Upper lobe of left lung (tissue), 6 donors: ENCODE measurements at regions not wholly inside any gene's neighbourhood (a gene's known extent, or its start where the extent isn't known, plus 50 kb on each side); places are given as distances from the start of the nearest gene placed in this dataset.

ENCODE experiments used
- ATAC-seq, 2 donors: fragments of 200-7000 bp; cut with Tn5 transposase; one replicate each; pipeline ENCODE4 v1.9.1; 2022; ENCODE audit warnings: mild to moderate bottlenecking in 2 of 2, moderate library complexity in 2 of 2; ENCODE audit not compliant: low FRiP score in 2 of 2
- DNase-seq, 2 donors: peaks; one replicate each; pipeline ENCODE4 v3.0.0-alpha.2; 2019 to 2020
- H3K27ac ChIP-seq, 4 donors: fragments of 200-600 bp; sonication (generic); one replicate each; pipeline ENCODE4 v1.5.1; 2016 to 2019
- H3K27me3 ChIP-seq, 4 donors: fragments of 200-600 bp; sonication (generic); one replicate each; pipeline ENCODE4 v1.5.1; 2017 to 2019
- H3K36me3 ChIP-seq, 4 donors: fragments of 200-600 bp; sonication (generic); one replicate each; pipeline ENCODE4 v1.5.1; 2016 to 2019
- H3K4me1 ChIP-seq, 4 donors: fragments of 200-600 bp; sonication (generic); one replicate each; pipeline ENCODE4 v1.5.1; 2018 to 2019
- H3K4me3 ChIP-seq, 4 donors: fragments of 200-600 bp; sonication (generic); one replicate each; pipeline ENCODE4 v1.5.1; 2017 to 2019; ENCODE audit warnings: mild to moderate bottlenecking in 2 of 4, moderate library complexity in 1 of 4
- H3K9me3 ChIP-seq, 4 donors: fragments of 200-600 bp; sonication (generic); one replicate each; pipeline ENCODE4 v1.5.1; 2018 to 2019
- EP300 ChIP-seq, 4 donors: sonication (generic); formaldehyde crosslinking; IDR thresholded peaks; one replicate each; pipeline ENCODE4 v1.5.1; 2017; ENCODE audit warnings: antibody characterized with exemption in 4 of 4, control low read depth in 2 of 4
- POLR2A ChIP-seq, 4 donors: fragments of 450-650 bp; IDR thresholded peaks; one replicate each; pipeline ENCODE4 v1.5.1; 2016 to 2017; ENCODE audit warnings: antibody characterized with exemption in 4 of 4, mild to moderate bottlenecking in 2 of 4
- POLR2AphosphoS5 ChIP-seq, 2 donors: sonication (generic); formaldehyde crosslinking; IDR thresholded peaks; one replicate each; pipeline ENCODE4 v1.5.1; 2017; ENCODE audit warnings: antibody characterized with exemption in 2 of 2
- WGBS, 2 donors: methylation state at CpG; one replicate each; pipeline ENCODE4 v1.1.5; 2017 to 2018; 5-methylcytosine and 5-hydroxymethylcytosine counted together
- TF ChIP-seq, protein P1 (sequence below), 6 experiments: fragments of 450-650 bp in 4 of 6; fragments of 200-600 bp in 2 of 6; sonication (generic) in 2 of 6; IDR thresholded peaks; one replicate each; pipeline ENCODE4 v1.5.1; 2016 to 2019; ENCODE audit warnings: antibody characterized with exemption in 6 of 6
- donor health status: DM: no; HTN: no; CAD: no; lungs with moderate emphysema.
- donor health status: DM: no; HTN: yes; CAD: no; lungs with severe emphysema.

DNA sequence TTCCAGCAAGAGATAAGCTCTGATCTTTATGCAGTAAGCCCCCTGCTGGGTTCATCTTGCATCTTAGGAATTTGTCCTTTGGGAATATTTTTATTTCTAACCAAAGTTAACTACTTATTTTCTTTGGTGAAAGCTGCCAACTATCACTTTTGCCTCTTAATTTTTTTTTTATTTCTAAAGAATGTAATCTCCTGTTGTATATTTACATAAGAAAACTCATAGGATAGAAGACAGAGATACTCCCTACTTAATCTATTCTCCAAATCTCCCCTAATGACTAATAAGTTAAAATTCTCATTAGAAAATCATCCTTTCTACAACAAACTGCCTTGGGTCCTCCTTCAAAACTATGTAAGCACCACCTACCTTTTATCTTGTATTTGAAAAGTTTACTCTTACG, 612.2 kb upstream of the SLC39A10 start:
- TF ChIP-seq, protein P1, sequence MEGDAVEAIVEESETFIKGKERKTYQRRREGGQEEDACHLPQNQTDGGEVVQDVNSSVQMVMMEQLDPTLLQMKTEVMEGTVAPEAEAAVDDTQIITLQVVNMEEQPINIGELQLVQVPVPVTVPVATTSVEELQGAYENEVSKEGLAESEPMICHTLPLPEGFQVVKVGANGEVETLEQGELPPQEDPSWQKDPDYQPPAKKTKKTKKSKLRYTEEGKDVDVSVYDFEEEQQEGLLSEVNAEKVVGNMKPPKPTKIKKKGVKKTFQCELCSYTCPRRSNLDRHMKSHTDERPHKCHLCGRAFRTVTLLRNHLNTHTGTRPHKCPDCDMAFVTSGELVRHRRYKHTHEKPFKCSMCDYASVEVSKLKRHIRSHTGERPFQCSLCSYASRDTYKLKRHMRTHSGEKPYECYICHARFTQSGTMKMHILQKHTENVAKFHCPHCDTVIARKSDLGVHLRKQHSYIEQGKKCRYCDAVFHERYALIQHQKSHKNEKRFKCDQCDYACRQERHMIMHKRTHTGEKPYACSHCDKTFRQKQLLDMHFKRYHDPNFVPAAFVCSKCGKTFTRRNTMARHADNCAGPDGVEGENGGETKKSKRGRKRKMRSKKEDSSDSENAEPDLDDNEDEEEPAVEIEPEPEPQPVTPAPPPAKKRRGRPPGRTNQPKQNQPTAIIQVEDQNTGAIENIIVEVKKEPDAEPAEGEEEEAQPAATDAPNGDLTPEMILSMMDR (IDR thresholded peaks at IDR 0.05), result no peak
- TF ChIP-seq POLR2AphosphoS5 (IDR thresholded peaks at IDR 0.05) (no peak), EP300 (IDR thresholded peaks at IDR 0.05) (no peak), POLR2A (IDR thresholded peaks at IDR 0.05) (no peak)
- H3K36me3 ChIP-seq, result no peaks in the 10 kb centered on the region
- no peak for DNase-seq
- ATAC-seq, result no peak
- WGBS, 2 donors, result 89 to 96% methylated on average over 1 of the region's 1 CpG
- no peak overlapping the region for H3K27ac ChIP-seq
- H3K4me3 ChIP-seq, result no peak overlapping the region
- no peaks in the 10 kb centered on the region for H3K27me3 ChIP-seq
- H3K9me3 ChIP-seq, result no peaks in the 10 kb centered on the region
- H3K4me1 ChIP-seq, result no peaks in the 10 kb centered on the region

DNA sequence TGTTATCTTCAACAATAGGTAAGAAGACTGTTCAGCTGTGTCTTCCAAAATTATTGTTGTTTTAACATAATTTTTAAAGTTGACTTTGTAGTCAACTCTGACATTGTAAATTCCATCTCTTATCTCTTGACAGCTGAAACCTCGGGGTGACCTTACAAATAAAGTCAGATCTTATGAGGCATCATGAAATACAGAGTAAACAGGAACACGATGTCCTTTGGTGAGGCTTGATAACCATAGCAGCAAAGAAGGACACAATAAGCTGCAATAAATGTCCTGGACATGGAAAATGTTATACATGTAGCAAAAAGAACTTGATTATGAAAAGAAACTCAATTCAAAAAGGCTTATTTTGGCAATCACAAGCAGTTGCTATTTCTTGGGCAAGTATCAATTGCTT, 618.9 kb upstream of the SLC39A10 start:
- Histone ChIP-seq H3K27me3 (no peaks in the 10 kb centered on the region), H3K4me3 (no peak overlapping the region), H3K9me3 (no peaks in the 10 kb centered on the region), H3K4me1 (no peaks in the 10 kb centered on the region), H3K36me3 (no peaks in the 10 kb centered on the region), H3K27ac (peak overlapping the region in 1 of 4 donors; percentile 17)
- DNase-seq (no peak), ATAC-seq (no peak)
- TF ChIP-seq EP300 (IDR thresholded peaks at IDR 0.05), result peak in 2 of 4 donors; percentile 66 to 93
- TF ChIP-seq, protein P1 (IDR thresholded peaks at IDR 0.05), result no peak
- 20 to 26% methylated on average over 2 of the region's 2 CpGs for WGBS, 2 donors

DNA sequence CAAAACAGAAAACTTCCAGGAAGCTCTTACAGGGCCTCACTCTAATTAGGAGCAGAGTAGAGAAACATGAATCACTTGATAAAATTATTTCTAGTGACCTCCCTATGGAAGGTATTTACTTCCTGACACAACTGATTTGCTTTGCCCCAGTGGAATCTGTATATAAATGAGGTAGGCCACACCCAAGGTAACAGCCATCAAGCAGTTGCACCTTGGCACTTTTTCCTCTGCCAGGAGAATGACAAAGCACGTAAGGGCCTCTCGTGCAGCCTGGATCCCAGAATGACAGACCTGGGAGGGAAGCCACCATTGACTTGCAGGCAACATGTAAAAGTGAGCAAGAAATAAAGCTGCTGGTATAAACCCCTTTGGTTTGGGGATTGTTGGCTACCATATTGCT, 620.0 kb upstream of the SLC39A10 start:
- no peaks in the 10 kb centered on the region for H3K27me3 ChIP-seq
- no peaks in the 10 kb centered on the region for H3K36me3 ChIP-seq
- ATAC-seq (no peak), DNase-seq (no peak)
- H3K4me1 ChIP-seq, result no peaks in the 10 kb centered on the region
- TF ChIP-seq, protein P1 (IDR thresholded peaks at IDR 0.05), result no peak
- TF ChIP-seq POLR2AphosphoS5 (IDR thresholded peaks at IDR 0.05) (no peak), POLR2A (IDR thresholded peaks at IDR 0.05) (no peak), EP300 (IDR thresholded peaks at IDR 0.05) (no peak)
- H3K27ac ChIP-seq, result peak overlapping the region in 1 of 4 donors; percentile 12
- WGBS, 2 donors, result 82 to 100% methylated on average over 2 of the region's 2 CpGs
- no peaks in the 10 kb centered on the region for H3K9me3 ChIP-seq
- no peak overlapping the region for H3K4me3 ChIP-seq

DNA sequence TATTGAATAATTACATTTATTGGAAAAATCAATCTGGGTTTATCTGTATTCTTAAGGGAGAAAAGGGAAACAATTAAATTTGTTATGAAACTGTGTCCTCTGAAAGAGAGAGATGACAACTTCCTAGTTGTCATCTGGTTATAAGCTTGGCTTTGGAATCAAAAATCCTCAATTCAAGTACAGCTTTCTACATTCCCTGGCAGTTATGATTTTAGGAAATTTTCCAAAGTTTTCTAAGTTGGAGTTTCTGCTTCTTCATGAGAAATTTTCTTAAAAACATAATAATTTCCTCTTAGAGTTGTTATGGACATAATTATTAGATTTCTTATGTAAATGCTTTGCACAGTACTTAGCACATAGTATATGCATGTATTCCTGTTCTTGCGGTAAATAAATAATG, 625.6 kb upstream of the SLC39A10 start:
- no peaks in the 10 kb centered on the region for H3K4me1 ChIP-seq
- H3K27me3 ChIP-seq, result no peaks in the 10 kb centered on the region
- no peak overlapping the region for H3K27ac ChIP-seq
- no peak for ATAC-seq
- WGBS, 2 donors, result 92 to 100% methylated on average over 1 of the region's 1 CpG
- H3K9me3 ChIP-seq, result no peaks in the 10 kb centered on the region
- no peak overlapping the region for H3K4me3 ChIP-seq
- TF ChIP-seq POLR2AphosphoS5 (IDR thresholded peaks at IDR 0.05) (no peak), EP300 (IDR thresholded peaks at IDR 0.05) (no peak), POLR2A (IDR thresholded peaks at IDR 0.05) (no peak)
- TF ChIP-seq, protein P1 (IDR thresholded peaks at IDR 0.05), result no peak
- no peaks in the 10 kb centered on the region for H3K36me3 ChIP-seq
- no peak for DNase-seq

DNA sequence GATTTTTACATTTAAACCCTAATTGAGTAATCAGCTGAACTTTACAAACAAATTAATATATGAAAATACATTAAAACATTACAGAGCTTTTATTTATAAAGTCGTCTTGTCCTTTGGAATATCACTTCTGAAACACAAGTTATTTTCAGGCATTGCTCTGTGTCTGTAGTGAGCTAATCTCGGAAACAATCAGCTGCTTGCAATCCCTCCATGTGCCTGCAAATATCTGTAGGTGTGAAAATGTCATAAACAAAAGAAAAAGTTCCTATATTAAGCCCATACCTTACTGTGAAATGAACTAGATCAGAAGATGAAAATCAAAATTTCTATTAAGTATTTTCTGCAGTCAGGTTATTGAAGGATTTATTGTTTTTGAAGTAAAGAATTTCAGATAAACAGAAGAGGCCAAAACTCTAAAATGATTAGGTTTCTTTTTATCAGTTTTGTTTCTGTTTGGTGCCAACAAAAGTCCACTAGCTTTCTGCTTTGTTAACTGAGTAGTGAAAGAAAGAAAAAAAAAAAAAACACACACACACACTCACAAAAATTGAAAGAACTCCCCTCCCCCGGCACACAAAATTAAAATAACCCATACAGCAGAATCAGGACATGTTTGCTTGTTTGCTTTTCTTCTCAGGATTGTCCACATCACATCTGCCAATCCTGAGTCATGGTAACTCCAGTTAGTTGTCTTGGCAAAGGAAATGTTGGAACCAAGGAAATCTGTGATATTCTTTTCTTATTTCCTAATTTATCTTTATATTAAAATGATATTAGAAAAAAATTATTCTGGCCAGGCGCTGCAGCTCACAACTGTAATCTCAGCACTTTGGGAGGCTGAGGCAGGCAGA, 627.0 kb upstream of the SLC39A10 start:
- ATAC-seq (no peak), DNase-seq (no peak)
- Histone ChIP-seq H3K36me3 (no peaks in the 10 kb centered on the region), H3K4me3 (no peak overlapping the region), H3K27me3 (no peaks in the 10 kb centered on the region), H3K9me3 (no peaks in the 10 kb centered on the region), H3K27ac (no peak overlapping the region), H3K4me1 (no peaks in the 10 kb centered on the region)
- TF ChIP-seq POLR2A (IDR thresholded peaks at IDR 0.05) (no peak), EP300 (IDR thresholded peaks at IDR 0.05) (no peak), POLR2AphosphoS5 (IDR thresholded peaks at IDR 0.05) (no peak)
- TF ChIP-seq, protein P1 (IDR thresholded peaks at IDR 0.05), result no peak
- WGBS, 2 donors, result 69 to 74% methylated on average over 4 of the region's 4 CpGs
